AG09319 (cell line): ENCODE measurements at regions not wholly inside any gene's neighbourhood (a gene's known extent, or its start where the extent isn't known, plus 50 kb on each side); places are given as distances from the start of the nearest gene placed in this dataset.

Experiments used
- DNase-seq: peaks from one replicate; pipeline ENCODE4 v3.0.0-alpha.2; 2010; ENCODE audit warnings: low read depth; ENCODE audit errors: extremely low read depth
- CTCF ChIP-seq: IDR thresholded peaks from 2 replicates; pipeline ENCODE4 v1.5.1; 2011; ENCODE audit warnings: low read depth, mild to moderate bottlenecking, inconsistent platforms, low read length, moderate library complexity

GRCh38 chr18:56136105-56136504, 502.3 kb downstream of the TXNL1 start:
- DNase-seq: no peak
- TF ChIP-seq CTCF: no peak

- TF ChIP-seq CTCF: no peak
- no peak for DNase-seq
These were observed 507.9 kb downstream of the TXNL1 start for GRCh38 chr18:56130481-56130880.

- TF ChIP-seq CTCF: no peak
These were observed 510.1 kb downstream of the TXNL1 start for GRCh38 chr18:56128153-56128791.

GRCh38 chr18:56127322-56128099, 510.9 kb downstream of the TXNL1 start:
- no peak for DNase-seq
- TF ChIP-seq CTCF: no peak

More at GRCh38 chr18:56128153-56128791, 510.1 kb downstream of the TXNL1 start:
- no peak for DNase-seq

GRCh38 chr18:56124186-56124585, 514.2 kb downstream of the TXNL1 start:
- no peak for TF ChIP-seq CTCF
- DNase-seq: peak; percentile 44

- no peak for TF ChIP-seq CTCF
- no peak for DNase-seq
These were observed 516.7 kb downstream of the TXNL1 start for GRCh38 chr18:56121669-56122068.

- DNase-seq: no peak
- no peak for TF ChIP-seq CTCF
These were observed 517.6 kb downstream of the TXNL1 start for GRCh38 chr18:56120782-56121181.
